Activated T-cell treated with anti-CD3 and anti-CD28 coated beads, Interleukin-2, amount 50 U/mL, for 4 hours (primary cell): ENCODE measurements at regions not wholly inside any gene's neighbourhood (a gene's known extent, or its start where the extent isn't known, plus 50 kb on each side); places are given as distances from the start of the nearest gene placed in this dataset.
"Not testable (repeated sequence)": the region's sequence is repeated elsewhere in the genome, so short reads cannot be mapped to it uniquely, and the experiment has no call there.

Experiments used
- ATAC-seq, 2 donors: fragments of 200-7000 bp; cut with Tn5 transposase; one replicate each; pipeline ENCODE4 v1.10.0; 2021
- DNase-seq: peaks from one replicate; pipeline ENCODE4 v3.0.0-alpha.2; 2020
- H3K27me3 Mint-ChIP-seq: one replicate; pipeline ENCODE4 v1.8.0; 2021; ENCODE audit warnings: low read depth, mixed read lengths
- H3K36me3 Mint-ChIP-seq: one replicate; pipeline ENCODE4 v1.8.0; 2022; ENCODE audit warnings: mixed read lengths; ENCODE audit not compliant: insufficient read depth
- H3K4me1 Mint-ChIP-seq: one replicate; pipeline ENCODE4 v1.8.0; 2021; ENCODE audit warnings: low read depth, mixed read lengths
- H3K4me3 Mint-ChIP-seq: one replicate; pipeline ENCODE4 v1.8.0; 2021; ENCODE audit warnings: mild to moderate bottlenecking, moderate library complexity, mixed read lengths
- H3K9me3 Mint-ChIP-seq: one replicate; pipeline ENCODE4 v1.8.0; 2021; ENCODE audit warnings: mixed read lengths

DNA sequence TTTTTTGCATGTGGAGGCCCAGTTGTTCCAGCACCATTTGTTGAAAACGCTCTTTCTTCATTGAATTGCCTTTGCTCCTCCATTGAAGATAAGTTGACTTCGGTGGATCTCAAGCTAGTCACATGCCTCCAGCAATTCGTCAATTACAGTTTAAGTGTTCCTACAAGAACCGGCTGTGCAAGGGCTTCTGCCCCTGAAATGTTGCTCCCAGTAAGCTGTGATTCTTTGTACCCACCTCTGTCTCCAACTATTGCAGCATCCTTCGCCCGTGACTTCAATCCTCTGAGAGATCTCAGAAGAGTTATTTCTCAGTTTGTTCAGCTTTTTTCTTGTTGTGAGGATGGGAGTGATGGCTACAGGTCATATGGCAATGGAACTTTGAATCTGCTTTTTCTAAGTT lies 194.2 kb upstream of the B3GAT1 start:
- ATAC-seq (no peak), DNase-seq (no peak)
- Mint-ChIP-seq H3K4me1 (no peaks in the 10 kb centered on the region), H3K9me3 (no peaks in the 10 kb centered on the region), H3K4me3 (no peak overlapping the region), H3K27me3 (peaks cover 24% of the 10 kb centered on the region), H3K36me3 (no peaks in the 10 kb centered on the region)

DNA sequence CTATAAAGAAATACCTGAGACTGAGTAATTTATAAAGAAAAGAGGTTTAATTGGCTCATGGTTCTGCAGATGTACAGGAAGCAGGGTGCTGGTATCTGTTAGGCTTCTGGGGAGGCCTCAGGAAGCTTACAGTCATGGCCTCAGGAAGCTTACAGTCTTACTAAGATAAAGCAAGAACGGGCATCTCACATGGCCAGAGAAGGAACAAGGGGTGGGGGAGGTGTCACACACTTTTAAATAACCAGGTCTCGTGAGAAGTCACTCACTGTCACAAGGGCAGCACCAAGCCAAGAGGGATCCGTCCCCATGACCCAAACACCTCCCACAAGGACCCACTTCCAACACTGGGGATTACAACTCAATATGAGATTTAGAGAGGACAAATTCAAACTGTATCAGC lies 192.8 kb upstream of the B3GAT1 start:
- Mint-ChIP-seq H3K36me3 (no peaks in the 10 kb centered on the region), H3K4me3 (no peak overlapping the region), H3K9me3 (no peaks in the 10 kb centered on the region), H3K27me3 (peaks cover 20% of the 10 kb centered on the region), H3K4me1 (no peaks in the 10 kb centered on the region)
- ATAC-seq (no peak), DNase-seq (no peak)

DNA sequence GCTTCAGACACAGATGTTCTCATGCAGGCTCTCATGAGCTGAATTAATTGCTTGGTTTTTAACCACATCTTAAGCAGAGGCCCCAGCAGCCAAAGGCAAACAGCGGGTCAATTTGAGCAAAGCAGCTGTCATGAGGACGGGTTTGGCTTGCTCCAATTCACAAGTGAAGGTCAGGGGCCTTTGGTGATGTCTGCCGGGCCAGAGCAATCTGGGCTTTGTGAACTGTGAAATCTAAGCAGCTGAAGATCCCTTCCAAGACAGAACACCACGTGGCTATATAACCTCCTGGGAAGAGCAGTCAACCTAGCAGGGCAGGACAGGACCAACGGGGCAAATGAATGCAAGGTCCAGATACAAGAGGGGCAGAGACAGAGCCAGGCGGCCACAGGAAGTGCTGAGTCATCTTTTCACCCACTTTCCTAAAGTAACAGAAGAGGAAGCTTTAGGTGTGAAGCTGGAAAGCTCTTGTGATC lies 187.3 kb upstream of the B3GAT1 start:
- no peaks in the 10 kb centered on the region for H3K9me3 Mint-ChIP-seq
- no peaks in the 10 kb centered on the region for H3K36me3 Mint-ChIP-seq
- H3K4me3 Mint-ChIP-seq: no peak overlapping the region
- ATAC-seq (no peak), DNase-seq (no peak)
- H3K4me1 Mint-ChIP-seq: no peaks in the 10 kb centered on the region
- H3K27me3 Mint-ChIP-seq: peaks cover 7% of the 10 kb centered on the region

DNA sequence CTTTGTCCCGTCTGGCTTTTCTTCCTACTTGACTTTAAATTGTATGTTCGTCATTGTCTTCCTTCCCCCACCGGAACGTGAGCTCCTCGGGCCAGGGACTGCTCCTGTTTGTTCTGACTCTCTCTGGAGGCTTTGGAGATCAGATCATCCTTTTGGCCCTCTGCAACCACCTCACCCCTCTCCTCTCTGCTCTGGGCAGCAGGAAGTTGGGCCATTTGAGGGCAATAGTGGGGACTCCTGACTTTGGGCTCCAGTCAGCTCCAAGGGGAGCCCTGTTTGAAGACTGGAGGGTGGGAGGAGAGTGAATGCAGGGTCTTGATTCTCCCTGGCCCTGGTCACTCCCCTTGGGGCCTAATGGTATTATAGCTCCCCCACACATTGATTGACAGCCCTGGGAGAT lies 186.3 kb upstream of the B3GAT1 start:
- no peaks in the 10 kb centered on the region for H3K36me3 Mint-ChIP-seq
- DNase-seq (no peak), ATAC-seq (no peak)
- no peaks in the 10 kb centered on the region for H3K4me1 Mint-ChIP-seq
- H3K27me3 Mint-ChIP-seq: peaks cover 9% of the 10 kb centered on the region
- no peaks in the 10 kb centered on the region for H3K9me3 Mint-ChIP-seq
- no peak overlapping the region for H3K4me3 Mint-ChIP-seq

DNA sequence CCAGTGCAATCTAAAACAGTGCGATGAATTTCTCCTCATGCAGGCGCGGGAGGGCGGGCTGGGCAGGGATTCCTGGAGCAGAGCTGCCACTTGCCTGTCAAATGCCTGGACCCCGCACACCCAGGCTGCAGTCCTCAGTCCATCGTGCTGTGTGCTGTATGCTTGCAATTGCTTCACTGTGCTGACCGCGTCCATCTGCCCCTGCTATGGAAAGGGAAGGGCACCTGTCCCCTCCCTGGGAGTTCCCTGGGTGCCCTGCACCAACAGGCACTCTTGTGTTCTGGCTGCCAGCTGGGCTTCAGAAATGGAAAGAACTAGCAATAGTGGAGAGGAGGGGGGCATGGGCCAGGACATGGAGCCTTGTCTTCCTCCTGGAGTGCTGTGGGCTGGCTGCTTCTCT lies 185.4 kb upstream of the B3GAT1 start:
- H3K4me1 Mint-ChIP-seq: no peaks in the 10 kb centered on the region
- no peaks in the 10 kb centered on the region for H3K36me3 Mint-ChIP-seq
- H3K4me3 Mint-ChIP-seq: no peak overlapping the region
- ATAC-seq (no peak), DNase-seq (no peak)
- H3K27me3 Mint-ChIP-seq: peaks cover 7% of the 10 kb centered on the region
- H3K9me3 Mint-ChIP-seq: no peaks in the 10 kb centered on the region

DNA sequence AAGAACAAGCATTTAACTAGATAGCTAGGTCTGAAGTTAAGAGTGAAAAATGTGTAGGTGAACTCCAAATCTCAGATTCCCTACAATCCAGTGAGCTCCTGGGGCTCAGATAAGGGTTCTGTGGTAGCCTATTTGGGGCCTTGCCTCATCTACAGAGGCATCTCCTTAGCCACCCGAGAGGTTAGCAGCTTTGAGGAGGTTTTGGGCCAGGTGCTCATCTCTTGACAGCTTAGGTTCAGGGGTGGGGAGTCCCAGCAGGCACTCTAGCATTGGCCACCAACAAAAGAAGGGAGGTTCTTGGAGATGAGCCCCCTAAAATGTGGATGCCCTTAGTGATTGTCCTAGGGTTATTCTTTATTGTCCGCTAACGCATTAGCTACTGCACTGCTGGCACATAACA lies 184.4 kb upstream of the B3GAT1 start:
- ATAC-seq: no peak
- no peak for DNase-seq
- Mint-ChIP-seq H3K36me3 (no peaks in the 10 kb centered on the region), H3K27me3 (peaks cover 7% of the 10 kb centered on the region), H3K9me3 (no peaks in the 10 kb centered on the region), H3K4me1 (no peaks in the 10 kb centered on the region), H3K4me3 (no peak overlapping the region)

DNA sequence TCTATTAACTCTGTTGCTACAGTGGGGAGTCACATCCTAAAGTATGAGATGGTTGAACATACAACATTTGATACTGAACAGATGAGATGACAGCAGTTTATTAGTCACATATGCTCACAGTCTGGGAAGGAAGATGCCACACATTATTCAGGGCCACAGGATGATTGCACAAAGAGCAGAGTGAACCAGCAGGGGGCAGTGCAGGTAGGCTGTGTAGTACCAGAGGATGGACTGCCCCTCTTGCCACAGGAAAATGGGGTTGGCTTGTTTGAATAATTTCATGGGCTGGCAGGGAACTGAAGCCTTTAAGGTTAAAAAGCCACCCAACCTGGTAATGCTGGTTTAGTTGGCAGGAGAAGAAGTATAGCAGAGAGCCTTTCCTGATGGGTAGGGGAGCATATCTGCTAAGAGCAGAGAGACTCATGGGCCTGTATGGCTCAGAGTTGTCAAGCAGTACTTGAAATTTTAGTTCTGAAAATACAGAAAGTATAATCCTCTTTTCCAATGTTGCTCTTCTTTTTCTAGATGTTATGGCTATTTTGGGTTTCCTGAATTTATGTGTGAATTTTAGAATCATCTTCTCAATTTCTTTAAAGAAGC lies 180.4 kb upstream of the B3GAT1 start:
- Mint-ChIP-seq H3K36me3 (no peaks in the 10 kb centered on the region), H3K4me1 (no peaks in the 10 kb centered on the region), H3K4me3 (no peak overlapping the region), H3K9me3 (no peaks in the 10 kb centered on the region), H3K27me3 (peaks cover 4% of the 10 kb centered on the region)
- peak; percentile 38 for DNase-seq
- ATAC-seq: peak in 1 of 2 donors; percentile 43

DNA sequence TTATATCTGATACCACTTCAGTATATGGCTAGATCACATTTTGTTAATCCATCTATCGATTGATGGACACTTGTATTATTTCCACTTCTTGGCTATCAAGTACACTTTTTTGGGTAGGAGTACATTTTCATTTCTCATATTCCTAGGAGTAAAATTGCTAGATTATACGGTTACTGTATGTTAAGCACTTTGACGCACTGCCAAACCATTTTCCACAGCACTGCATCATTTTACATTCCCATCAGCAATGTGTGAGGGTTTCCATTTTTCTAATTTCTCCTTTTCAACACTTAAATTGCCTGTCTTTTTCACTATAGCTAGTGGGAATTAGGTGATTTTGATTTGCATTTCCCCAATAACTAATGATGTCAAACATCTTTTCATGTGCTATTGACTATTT lies 179.3 kb upstream of the B3GAT1 start:
- ATAC-seq (no peak), DNase-seq (no peak)
- H3K27me3 Mint-ChIP-seq: peaks cover 4% of the 10 kb centered on the region
- H3K4me1 Mint-ChIP-seq: no peaks in the 10 kb centered on the region
- H3K36me3 Mint-ChIP-seq: no peaks in the 10 kb centered on the region
- H3K4me3 Mint-ChIP-seq: no peak overlapping the region
- H3K9me3 Mint-ChIP-seq: no peaks in the 10 kb centered on the region

DNA sequence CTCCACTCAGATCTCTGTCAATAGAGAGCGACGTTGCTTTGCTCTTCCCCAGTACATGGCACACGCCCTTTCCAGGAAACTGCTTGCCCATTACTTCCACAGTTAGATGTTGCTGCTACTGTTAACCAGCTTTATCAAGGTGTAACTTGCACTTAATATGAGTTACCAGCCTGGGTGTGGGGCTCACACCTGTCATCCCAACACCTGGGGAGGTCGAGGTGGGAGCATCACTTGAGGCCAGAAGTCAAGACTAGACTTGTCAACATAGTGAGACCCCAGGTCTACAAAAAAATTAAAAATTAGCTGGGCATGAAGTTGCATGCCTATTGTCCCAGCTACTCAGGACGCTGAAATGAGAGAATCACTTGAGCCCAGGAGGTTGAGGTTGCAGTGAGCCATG lies 177.1 kb upstream of the B3GAT1 start:
- Mint-ChIP-seq H3K4me3 (no peak overlapping the region), H3K27me3 (peaks cover 2% of the 10 kb centered on the region), H3K36me3 (no peaks in the 10 kb centered on the region), H3K4me1 (peaks cover 2% of the 10 kb centered on the region), H3K9me3 (no peaks in the 10 kb centered on the region)
- ATAC-seq (no peak), DNase-seq (no peak)

DNA sequence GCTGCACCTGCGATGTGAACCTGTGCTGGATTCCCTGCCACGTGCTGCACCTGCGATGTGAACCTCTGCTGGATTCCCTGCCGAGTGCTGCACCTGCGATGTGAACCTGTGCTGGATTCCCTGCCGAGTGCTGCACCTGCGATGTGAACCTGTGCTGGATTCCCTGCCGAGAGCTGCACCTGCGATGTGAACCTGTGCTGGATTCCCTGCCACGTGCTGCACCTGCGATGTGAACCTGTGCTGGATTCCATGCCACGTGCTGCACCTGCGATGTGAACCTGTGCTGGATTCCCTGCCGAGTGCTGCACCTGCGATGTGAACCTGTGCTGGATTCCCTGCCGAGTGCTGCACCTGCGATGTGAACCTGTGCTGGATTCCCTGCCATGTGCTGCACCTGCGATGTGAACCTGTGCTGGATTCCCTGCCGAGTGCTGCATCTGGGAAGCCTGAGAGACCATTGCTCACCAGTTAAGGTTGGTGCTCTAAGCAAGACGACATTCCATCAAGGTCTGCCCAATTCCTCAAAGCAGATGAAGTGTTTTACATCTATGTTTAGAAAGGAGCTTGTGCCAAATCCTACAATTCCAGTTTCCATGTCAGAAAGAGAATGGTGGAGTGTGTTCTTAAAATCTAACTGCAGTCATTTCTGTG lies 176.5 kb upstream of the B3GAT1 start:
- H3K27me3 Mint-ChIP-seq, H3K4me1 Mint-ChIP-seq, ATAC-seq, H3K9me3 Mint-ChIP-seq, H3K4me3 Mint-ChIP-seq, H3K36me3 Mint-ChIP-seq, DNase-seq: not testable (repeated sequence)

DNA sequence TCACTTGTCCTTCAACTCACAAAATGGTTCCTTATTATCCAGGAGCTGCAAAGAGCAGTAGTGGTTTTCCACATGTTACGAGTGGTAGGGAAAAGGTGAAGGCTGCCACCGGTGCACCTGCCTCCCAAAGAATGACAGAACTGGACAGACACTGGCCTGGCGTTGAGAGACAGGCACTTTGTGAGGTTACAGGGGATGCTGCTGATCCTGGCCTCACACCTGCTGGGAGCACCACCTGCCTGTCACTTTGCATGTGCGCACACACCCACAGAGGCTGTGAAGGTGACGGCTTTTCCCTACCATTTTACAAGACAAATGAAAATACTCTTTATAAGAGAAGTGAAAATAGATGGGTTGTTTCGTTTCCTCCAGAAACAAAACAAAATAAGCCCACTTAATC lies 175.3 kb upstream of the B3GAT1 start:
- no peak overlapping the region for H3K4me3 Mint-ChIP-seq
- peaks cover 18% of the 10 kb centered on the region for H3K4me1 Mint-ChIP-seq
- DNase-seq: no peak
- peaks cover 3% of the 10 kb centered on the region for H3K27me3 Mint-ChIP-seq
- ATAC-seq: no peak
- H3K9me3 Mint-ChIP-seq: no peaks in the 10 kb centered on the region
- no peaks in the 10 kb centered on the region for H3K36me3 Mint-ChIP-seq

DNA sequence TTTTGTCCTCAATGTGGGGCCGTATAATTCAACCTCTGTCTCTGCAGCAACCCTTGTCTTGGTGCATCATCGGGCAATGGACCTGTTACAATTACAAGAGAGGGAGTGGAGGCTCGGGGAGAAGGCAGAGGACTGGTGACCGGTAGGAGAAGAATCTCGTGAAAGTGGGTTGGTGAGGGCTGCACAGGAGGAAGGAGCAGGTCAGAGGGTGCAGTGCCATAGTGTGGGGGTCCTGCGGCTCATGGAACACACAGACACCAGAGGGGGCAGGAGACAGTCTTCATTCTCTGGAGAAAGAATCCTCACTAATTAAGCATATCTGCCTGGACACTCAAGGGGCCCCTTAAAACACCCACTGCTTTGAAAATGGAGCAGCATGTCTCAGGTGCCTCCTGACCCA lies 174.7 kb upstream of the B3GAT1 start:
- no peak for ATAC-seq
- Mint-ChIP-seq H3K4me1 (peaks cover 18% of the 10 kb centered on the region), H3K27me3 (peaks cover 3% of the 10 kb centered on the region), H3K4me3 (no peak overlapping the region), H3K36me3 (no peaks in the 10 kb centered on the region), H3K9me3 (no peaks in the 10 kb centered on the region)
- no peak for DNase-seq

DNA sequence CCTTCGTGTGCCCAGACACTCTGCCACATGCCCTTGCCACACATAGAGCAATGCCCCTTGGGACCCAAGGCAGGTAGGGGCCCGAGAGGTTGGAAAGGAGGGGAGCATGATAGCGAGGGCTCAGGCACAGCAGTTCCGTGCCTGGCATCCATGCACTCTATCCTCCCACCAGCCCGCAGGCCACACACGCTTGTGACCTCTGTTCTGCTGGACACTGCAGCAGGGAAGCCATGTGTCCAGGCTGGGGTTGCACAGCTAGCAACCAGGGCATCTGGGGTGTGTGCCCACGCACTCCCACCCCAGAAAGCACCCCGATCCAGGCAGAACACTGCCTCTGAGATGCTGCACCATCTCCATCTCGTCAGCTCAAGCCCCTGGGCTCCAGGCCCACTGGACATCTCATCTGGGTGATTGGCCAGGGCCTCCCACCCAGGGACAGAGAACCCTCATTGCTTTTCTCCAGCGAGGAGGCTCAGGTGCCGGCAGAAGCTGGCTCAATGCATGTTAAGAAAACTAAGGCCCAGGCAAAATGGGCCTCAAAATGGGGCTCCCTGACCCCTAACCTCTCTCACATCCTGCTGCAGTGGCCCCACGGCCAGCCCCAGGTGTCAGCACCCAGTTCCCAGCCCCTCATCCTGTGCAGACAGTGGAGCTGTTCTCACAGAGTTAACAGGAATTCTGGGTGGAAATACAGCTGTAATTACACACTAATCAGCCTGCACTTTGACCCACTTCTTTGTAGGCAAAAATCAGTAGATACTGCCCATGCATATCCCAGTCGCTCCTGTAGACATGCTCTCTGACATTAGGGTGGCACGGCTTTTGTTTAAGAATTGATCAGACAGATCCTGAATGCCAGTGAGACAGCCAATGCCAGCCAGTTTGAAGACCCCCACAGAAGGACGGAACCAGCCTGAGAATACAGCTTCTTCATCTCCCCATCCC lies 173.9 kb upstream of the B3GAT1 start:
- H3K27me3 Mint-ChIP-seq: peaks cover 3% of the 10 kb centered on the region
- H3K4me1 Mint-ChIP-seq: peaks cover 18% of the 10 kb centered on the region
- H3K36me3 Mint-ChIP-seq: no peaks in the 10 kb centered on the region
- H3K4me3 Mint-ChIP-seq: no peak overlapping the region
- no peak for DNase-seq
- no peaks in the 10 kb centered on the region for H3K9me3 Mint-ChIP-seq
- no peak for ATAC-seq

DNA sequence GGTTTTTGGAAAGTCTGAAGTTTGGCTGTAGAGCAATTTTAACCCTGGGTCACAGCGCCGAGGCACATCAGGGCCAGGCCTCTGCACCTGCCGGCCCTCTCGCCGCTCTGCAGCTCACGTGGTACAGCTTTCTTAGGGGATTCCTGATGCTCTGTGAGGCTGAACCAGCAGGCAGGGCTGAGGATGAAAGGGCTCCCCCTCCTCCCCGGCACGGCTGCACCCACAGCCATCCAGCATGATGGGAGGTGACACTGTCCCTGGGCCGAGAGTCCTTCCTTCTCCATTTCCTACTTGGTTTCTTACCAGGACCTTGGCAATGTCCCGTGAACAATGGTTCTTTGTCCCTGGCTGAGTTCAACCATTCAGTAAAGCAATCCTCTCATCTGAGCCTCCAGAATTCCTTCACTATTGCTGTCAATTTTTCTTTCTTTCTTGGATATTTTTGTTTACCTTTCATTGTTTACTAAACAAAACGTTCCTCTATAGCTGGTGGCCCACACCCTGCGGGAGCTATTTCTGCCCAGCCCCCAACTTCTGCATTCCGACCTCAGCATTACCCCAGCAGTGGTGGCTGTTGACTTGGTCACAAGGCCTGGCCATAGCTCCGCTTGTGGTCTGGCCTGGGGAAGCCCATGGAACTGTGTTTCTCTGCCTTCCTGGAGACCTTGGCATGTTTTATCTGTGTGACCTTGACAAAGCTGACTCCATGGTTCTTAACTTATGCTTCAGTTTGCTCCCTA lies 172.8 kb upstream of the B3GAT1 start:
- Mint-ChIP-seq H3K4me1 (peaks cover 18% of the 10 kb centered on the region), H3K9me3 (no peaks in the 10 kb centered on the region), H3K36me3 (no peaks in the 10 kb centered on the region), H3K4me3 (no peak overlapping the region), H3K27me3 (peaks cover 6% of the 10 kb centered on the region)
- DNase-seq: no peak
- no peak for ATAC-seq
